ENCODE measurements at regions not wholly inside any gene's neighbourhood (a gene's known extent, or its start where the extent isn't known, plus 50 kb on each side); places are given as distances from the start of the nearest gene placed in this dataset.

DNA sequence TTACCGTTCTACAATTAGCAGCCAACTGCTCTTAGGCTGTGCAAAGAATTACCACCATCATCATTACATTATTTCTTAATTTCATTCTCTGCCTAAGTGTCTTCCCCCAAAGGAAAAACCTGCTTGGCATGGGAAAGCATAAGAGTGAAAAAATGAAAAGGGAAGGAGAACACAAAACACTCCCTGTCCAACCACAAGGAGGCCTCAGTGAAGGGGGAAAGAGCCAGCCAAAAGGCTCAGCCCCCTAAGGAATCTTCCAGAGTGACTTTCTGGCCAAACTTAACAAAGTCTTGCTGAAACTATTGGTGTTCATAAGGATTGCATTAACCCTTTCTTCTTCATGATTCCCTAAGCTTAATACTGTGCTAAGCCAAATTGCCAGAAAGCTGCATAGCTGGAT is 287.4 kb downstream of the SMARCA1 start:
- TF ChIP-seq, protein P1, sequence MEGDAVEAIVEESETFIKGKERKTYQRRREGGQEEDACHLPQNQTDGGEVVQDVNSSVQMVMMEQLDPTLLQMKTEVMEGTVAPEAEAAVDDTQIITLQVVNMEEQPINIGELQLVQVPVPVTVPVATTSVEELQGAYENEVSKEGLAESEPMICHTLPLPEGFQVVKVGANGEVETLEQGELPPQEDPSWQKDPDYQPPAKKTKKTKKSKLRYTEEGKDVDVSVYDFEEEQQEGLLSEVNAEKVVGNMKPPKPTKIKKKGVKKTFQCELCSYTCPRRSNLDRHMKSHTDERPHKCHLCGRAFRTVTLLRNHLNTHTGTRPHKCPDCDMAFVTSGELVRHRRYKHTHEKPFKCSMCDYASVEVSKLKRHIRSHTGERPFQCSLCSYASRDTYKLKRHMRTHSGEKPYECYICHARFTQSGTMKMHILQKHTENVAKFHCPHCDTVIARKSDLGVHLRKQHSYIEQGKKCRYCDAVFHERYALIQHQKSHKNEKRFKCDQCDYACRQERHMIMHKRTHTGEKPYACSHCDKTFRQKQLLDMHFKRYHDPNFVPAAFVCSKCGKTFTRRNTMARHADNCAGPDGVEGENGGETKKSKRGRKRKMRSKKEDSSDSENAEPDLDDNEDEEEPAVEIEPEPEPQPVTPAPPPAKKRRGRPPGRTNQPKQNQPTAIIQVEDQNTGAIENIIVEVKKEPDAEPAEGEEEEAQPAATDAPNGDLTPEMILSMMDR (IDR thresholded peaks at IDR 0.05), result no peak
- no peak for TF ChIP-seq EP300 (IDR thresholded peaks at IDR 0.05)
- no peak for TF ChIP-seq POLR2AphosphoS5 (IDR thresholded peaks at IDR 0.05)
- no peak for TF ChIP-seq POLR2A (IDR thresholded peaks at IDR 0.05)

All from sigmoid colon (tissue), 4 donors.